Mesenteric fat pad (tissue), 1 donor: ENCODE measurements at regions not wholly inside any gene's neighbourhood (a gene's known extent, or its start where the extent isn't known, plus 50 kb on each side); places are given as distances from the start of the nearest gene placed in this dataset.

ENCODE experiments used
- DNase-seq: peaks from one replicate; pipeline ENCODE4 v3.0.0-alpha.2; 2020; ENCODE audit warnings: low spot score
- donor health status: DM: yes; HTN: yes; CAD: no.

DNA sequence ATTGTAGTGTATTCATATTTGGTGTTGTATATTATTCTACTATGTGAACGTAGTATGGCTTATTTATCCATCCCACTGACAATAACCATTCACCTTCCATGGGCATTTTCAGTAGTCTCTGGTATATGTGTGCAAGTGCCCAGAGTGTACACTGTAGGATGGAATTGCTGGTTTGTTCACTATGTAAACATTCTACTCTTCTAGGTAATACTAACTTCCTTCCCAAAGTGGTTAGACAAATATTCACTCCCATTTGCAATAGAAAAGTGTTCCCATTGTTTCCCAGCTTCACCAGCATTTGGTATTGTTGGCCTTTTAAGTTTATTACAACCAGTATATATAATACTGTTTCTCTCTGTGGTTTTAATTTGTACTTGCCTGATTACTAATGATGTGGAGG is 153.7 kb downstream of the C7orf25 start:
- no peak for DNase-seq

DNA sequence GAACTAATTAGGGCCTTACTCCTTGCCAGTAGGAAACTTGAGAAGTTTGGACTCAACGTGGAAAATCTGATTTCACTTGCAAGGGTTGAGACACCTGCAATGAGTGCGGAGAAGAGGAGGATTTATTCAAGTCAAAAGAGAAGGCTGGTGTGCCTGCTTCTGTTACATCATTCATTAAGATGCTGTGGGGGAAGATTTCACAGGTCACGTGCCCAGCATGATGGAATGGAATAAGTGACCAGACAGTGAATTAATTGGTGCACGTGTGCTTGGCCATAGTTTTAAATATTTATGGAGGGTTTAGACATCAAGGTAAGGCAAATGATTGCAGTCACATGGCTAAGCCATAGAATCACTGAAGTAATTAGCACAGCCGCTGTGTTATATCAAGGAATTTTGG is 155.0 kb downstream of the C7orf25 start:
- DNase-seq = no peak

DNA sequence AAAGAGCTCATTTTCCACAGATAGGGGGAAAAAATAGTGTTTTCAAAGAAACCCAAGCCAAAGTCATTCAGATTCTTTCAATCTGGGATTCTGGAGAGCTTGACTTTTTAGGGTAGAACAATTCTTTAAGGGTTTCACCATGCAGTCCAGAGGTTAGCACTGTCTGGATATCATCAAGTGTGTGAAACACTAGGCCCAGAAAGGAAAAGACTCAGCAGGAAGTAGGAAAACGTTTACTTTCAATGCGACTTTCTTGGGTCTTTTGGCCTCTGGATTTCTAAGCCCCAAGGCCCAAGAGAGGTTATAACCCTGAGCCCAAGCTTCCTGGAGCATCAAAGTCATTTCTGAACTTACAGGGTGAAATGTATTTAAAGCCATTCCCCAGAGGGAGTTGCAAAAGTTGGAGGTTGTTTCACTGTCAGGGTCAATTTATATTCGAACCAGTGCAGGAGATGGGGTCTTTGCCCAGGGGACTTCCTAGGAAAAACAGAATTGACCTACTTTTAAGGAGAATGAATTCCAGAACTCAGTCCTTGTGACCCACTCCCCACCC is 158.0 kb downstream of the C7orf25 start:
- DNase-seq = no peak

DNA sequence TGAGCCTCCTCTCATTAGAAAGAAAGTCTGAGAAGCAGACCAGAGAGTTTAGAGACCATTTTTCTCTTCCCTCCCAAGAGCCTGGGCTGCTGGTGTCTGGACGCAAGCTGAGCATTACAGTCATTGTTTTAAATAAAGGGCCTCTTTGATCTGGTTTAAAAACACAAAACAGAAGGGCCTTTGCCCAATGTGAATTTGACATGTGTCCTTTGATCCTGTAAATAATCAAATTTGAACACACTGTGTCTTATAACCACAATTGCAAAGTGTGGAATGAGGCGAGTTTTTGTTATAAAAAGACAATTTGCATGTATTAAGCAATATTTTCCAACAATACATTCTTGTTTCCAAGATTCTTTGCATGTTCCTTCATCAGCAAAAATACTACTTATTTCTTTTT is 158.5 kb downstream of the C7orf25 start:
- DNase-seq = no peak

DNA sequence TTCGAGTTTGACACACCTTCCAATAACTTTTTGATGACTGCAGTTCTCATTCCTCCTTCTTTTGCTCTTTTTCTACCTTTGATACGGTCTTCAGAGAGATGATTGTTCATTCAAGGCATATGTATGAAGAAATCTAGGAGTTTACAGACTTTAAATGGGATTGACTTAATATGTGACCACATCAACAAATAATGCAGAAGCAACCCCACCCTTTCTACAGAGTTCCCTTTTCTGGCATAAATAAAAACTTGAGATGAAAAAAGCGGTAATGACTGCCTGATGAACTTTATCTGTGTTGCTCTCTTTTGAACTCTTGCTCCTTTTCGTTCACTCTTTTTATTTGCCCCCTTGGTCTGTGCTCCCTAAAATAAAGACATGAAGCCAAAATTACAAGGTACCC is 161.7 kb downstream of the C7orf25 start:
- no peak for DNase-seq

DNA sequence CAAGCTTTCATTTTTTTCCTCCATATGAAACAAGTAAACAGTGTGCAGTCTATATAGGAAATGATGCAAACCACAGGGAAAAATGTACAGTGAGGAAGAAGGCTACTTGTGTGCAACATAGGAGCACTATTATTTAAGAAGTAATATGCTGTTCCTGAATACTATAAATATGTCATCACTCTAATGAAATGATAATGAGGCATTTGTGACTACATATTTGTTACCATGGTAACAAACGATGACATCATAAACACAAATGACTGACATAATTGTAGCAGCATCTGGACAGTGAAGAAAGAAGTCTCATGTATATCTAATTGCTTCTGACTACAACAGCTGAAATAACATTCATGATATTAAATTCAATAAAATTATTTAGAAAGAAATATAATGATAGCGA is 164.8 kb downstream of the C7orf25 start:
- no peak for DNase-seq

DNA sequence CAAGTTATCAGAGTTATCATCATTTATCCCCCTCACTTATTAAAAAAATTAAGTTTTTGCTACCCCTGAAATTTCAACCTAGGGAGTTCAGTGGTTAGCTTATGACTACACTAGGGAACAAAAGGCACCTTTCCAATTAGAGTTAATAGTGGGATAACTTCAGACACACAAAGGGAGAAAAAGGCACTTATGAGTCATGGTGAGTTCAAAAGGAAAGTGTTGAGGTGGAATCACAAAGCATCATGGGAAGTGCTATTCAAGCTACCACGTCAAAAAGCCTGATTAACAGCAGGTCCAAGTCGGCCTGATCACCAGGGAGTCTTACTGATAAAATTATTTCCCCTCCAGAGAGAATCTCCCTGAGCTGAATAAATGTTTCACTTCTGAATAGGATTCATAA is 165.7 kb downstream of the C7orf25 start:
- no peak for DNase-seq

DNA sequence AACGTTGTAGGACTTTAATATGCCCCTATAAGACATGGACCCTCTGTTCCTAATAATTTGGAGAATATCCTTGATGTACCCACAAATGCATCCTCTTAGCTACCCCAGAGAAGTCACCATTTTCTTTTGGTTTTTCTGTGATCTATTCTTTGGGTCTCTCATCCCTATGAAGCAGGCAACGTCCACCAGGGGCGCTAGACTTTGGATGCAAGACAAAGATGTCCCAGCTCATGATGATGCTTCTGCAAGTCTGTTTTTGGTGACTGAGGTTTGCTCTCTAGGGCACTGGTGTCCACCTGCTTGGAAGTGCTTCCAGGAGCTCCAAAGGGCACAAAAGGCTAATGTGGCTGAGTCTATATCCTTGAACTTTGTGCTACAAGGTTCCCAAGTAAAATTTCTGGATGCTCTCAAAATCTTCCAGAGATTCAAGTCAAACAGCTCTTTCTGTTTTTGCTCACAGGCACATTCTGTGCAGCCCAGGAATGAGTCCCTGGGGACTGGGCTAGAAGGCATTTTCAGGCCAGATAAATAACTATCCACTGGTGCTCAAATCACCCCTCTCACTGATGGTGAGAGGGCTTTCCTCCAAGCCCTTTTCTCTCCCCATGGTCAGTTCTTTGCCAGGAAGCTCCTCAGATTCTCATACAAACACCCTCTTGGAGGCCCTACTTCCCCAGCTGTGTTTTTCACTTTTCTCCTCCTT is 166.4 kb downstream of the C7orf25 start:
- DNase-seq = no peak

DNA sequence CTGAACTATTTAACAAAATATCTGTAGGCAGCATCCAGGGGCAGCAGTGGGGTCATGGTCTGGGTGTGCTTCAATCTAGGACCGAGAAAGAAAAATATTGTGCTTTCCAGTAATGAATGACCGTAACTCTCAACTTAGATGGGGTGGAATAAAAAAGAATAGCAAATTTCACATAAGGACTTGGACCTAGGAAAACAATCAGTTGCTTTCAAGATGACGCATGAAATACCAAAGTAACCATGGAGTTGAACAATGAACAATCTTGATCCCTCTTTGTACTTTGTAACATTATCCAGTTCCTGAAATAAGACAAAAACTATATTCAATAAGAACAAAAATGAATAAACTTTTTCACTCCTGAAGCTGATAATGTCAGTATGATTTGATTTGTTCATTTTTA is 167.1 kb downstream of the C7orf25 start:
- DNase-seq = no peak

DNA sequence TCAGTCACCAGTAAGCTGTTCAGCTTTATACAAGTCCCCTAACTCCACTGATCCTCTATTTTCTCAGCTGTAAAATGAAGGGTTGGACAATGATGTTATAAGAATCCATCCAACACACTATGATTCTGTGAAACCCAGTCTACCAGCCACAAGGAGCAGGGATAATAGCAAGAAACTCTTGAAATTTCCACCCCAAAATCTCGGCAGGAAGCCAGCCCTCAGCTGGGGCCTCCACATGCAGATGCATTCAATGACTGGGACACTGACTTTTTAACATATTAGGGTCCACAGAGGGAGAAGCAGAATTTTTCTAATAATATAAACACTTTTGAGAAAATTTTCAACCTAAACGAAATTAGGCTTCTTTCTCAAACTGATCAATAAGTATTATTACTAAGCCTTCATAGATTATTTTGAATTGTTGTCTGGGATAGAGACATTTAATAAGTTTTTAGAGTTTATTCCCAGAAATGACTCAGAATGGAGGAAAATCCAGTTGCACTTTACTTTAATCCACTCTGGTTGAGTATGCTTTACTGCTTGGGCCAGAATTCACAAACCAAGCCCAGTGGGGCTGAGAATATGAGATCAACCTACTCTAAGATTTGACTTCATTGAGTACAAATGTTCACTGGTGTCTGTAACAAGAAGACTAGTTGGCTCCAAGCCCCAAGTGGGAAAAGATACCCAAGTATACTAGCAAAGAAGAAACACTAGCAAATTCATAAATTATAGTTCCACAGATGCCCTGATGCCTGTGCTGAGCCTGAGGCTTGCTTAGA is 168.6 kb downstream of the C7orf25 start:
- no peak for DNase-seq

DNA sequence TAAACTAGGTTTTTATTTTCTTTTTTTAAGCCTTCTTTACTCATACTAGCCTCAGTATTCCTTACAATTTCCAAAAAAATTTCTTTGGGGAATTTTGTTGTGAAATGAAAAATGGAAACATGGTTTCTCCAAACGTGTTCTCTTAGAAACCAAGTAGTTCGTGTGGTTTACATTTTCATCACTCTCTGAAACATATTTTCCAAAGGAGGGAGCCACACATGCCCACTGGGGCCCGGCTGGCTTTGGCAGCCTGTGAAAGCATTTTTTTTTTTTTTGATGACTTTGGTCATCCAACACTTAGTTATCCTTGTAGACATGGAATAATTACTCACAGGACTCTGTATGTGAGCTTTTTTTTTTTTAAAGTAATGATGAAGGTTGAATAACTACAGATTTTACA is 169.6 kb downstream of the C7orf25 start:
- no peak for DNase-seq

DNA sequence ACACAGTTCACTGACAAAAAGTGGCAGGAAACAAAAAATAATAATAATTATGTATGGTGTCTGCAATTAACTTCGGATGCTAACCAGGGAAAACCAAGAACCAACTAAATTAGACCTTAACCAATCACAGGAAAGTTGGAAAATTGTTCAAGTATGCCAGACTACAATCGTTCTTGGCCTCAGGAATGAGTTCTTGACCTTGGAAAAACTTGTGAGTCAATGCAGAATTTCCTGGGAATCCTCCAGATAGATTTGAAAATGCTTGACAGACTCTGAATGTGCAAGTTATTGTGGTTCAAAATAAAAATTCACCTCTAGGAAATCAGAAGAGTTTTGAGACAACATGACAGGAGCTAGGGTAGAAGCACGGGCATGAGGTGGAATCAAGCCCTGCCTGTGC is 171.5 kb downstream of the C7orf25 start:
- no peak for DNase-seq

DNA sequence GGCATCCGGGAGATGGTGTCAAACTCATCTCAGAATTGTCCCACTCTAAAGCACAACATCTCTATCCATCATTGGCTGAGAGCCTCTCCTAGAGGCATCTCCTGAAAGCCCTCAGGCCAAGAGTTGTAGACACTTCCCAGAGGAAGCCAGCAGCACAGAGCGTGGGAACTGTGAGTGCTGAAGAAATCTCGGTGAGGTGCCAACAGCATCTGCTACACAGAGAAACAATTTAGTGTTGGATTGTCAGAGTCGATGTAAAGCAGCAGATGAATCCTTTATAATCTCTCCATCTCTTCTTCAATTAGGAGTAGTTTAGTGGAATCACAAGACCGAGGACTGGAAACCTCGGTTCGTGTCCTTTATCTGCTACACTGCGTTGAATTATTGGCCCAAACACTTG is 172.2 kb downstream of the C7orf25 start:
- DNase-seq = no peak

DNA sequence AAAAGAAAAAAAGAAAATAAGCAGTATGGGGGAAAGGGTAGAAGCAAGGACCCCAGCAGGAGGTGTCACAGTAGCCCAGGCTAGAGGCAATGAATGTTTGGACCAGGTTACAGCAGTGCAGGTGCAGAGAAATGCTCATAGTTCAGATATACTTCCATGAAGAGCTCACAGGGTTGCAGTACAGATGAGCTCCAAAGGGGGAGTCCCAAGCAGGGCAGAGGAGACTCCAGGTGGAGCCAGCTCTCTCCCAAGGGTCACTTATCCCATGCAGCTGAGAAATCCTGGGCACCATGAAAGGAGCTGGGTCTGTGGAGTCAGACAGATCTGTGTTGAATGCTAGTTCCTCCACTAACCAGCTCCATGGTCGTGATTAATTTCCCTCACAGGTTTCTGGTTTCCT is 174.9 kb downstream of the C7orf25 start:
- no peak for DNase-seq

DNA sequence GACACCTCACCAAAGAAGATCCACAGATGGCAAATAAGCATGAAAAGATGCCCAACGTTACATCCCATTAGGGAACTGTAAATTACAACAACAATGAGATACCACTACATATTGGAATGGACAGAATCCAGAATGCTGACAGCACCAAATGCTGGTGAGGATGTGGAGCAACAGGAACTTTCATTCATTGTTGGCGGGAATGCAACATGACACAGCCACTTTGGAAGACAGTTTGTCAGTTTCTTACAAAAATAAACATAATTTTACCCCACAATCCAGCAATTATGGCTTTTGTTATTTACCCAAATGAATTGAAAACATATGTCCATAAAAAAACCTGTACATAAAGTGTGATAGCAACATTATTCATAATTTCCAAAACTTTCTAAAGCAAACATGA is 176.8 kb downstream of the C7orf25 start:
- DNase-seq = no peak

DNA sequence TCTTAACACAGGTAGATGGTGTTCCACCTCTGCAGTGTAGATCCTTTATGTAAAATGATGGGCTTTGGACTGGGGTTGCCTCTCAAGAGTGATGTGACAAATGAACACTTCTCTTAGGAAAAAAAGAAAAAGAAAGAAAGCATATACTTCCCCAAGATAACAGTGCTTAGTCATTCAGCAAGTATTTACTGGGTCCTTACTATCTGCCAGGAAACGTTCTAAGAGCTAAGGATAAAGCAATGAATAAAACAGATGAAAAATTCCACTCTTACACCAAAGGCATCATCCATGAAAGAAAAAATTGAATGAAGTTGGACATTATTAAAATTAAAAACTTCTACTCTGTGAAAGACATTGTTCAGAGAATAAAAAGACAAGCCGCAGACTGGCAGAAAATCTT is 177.3 kb downstream of the C7orf25 start:
- DNase-seq = no peak

DNA sequence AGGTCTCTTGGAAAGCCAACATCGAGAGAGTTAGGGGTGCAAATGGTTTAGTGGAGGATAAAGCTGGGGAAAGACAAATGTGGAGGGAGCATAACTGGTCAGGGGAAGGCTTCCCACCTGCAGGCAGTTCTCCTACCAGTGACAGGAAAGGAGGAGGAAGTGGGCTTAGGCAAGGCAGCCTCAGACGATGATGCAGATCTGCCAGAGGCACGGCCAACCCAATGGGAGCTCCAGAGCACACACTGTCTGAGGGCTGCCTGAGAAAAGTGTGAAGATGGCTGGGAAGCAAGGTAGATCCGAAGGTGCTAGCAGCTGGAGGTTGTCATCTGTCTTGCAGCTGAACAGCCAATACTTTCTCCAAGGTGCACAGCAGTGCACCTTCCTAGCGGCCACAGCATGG is 178.8 kb downstream of the C7orf25 start:
- no peak for DNase-seq

DNA sequence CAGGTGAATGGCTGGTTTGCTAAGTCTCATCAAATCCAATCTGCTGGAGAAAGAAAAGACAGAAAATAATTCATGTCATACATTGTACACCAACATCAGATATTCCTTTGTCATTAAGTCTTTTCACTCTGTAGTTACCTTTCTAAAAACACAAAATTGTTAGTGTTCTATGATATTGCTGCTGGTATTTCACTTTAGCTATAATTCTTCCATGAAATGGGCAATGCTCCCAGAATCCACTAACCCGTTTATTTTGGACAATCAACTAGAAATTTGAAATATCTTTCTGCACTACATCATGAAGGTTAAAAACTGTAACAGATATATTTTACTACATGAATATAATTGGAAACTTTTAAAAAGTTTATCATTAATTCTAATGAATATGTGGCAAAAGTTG is 181.3 kb downstream of the C7orf25 start:
- DNase-seq = no peak

DNA sequence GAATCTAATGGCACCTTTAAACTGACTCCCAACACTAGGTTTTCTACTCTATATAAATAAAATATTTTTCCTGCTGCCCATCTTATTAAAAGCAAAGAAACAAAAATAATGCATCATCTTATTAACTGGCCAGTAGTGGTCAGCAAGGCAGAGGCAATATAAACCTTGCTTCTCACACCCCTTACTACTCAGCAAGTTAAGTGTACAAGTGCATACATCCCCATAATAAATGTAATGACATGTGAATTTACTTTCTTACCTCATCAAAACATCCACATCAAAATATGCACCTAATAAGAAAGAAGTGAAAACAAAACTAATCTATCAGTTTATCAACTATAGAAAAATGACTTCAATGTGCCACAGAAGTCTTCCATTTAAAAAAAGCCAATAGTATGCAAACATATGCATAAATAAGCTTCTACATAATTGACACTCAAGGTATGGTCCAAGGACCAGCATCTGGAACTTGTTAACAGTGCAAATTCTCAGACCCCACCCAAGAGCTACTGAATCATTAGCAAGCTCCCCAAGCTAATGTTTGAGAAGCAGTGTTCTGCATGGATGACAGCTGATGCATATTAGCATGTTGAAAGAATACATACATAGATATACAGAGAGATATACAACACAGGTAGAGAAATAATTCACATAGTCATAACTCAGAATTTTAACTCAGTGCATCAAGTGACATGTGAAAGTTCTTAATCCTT is 182.7 kb downstream of the C7orf25 start:
- no peak for DNase-seq

DNA sequence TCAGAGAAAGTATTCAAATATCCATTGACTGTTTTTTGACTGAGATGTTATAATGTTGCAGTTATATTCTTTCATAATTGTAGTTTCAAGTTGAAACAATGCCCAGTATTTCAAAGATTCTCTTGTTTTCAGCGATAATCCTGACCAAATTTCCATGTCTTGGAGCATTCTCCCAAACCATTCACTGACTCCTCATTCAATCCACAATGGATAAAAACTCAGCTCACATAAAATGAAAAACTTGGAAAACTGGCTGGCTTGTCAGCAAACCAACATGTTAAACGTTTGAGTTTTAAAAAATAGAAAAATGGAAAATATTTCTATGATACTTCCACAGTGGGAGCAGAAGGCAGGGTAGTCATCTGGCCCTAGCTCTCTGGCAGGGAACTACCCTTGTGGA is 184.4 kb downstream of the C7orf25 start:
- no peak for DNase-seq

DNA sequence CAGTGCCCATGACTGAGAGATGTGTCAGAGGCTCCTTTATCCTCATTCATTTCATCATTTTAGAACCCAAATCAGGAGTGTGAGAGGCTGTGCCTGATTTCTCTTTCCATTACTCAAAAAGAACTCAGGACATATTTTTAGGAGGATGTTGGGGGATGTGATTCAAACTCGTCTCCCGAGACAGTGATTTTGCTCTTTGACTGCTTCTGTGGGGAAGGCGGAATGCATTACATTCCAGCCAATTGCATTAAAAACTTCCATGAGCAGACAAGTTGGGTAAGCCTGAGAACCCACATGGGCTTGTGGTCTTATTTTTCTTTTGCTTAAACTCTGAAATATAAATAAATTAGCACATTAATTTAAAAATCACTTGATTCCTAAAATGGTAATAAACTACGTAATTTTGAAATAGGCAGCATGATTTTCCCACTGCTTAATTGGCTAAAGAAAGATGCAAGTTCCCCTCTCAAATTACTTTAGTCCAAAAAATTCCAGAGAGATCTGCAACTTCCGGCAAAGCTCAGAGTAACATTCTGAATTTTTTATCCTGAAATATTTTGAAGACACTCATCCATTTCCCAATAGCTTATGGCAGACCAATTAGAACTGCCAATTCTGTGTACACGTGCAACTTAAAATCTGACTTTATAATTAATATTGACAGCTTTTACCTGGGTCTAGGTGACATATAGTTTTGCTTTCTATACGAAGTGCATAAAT is 185.6 kb downstream of the C7orf25 start:
- no peak for DNase-seq

DNA sequence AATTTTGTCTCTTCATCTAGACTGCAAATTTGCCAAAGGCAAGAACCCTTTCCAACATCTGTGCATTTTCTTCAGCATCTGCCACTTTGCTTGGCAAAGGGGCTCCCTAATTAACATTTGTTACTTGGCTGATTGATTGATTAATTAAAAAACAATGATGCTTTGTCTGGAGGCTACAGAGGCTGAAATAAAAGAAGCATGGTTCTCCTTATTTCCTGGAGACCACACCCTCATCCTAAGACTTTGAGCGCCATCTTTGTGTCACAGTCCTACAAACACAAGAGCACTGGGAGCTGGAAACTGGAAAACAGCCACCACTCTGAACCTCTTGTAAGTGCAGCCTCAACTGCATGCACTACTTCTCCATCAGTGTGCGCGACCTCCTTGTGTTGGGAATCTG is 189.2 kb downstream of the C7orf25 start:
- DNase-seq = no peak
